CD14-positive monocyte (primary cell): ENCODE measurements at regions not wholly inside any gene's neighbourhood (a gene's known extent, or its start where the extent isn't known, plus 50 kb on each side); places are given as distances from the start of the nearest gene placed in this dataset.

Source experiments
- DNase-seq, 3 donors: peaks; one replicate each; pipeline ENCODE4 v3.0.0-alpha.2; 2011 to 2022
- H2AFZ ChIP-seq: 2 replicates; pipeline ENCODE4 v1.6.0; 2012; ENCODE audit warnings: mild to moderate bottlenecking, low read depth, low read length, inconsistent platforms; ENCODE audit not compliant: insufficient read depth, poor library complexity, severe bottlenecking
- H3K27ac ChIP-seq, 2 donors: 1 replicate in 1 of 2; 2 replicates in 1 of 2; pipeline ENCODE4 v1.5.1; 2012 to 2013; ENCODE audit warnings: low read length in 2 of 2, control low read depth in 1 of 2, inconsistent platforms in 1 of 2, low read depth in 1 of 2, mild to moderate bottlenecking in 1 of 2
- H3K27me3 ChIP-seq, 2 donors: one replicate each; pipeline versions ENCODE4 v1.6.0 to v1.6.1; 2011 to 2013; ENCODE audit warnings: low read length in 2 of 2; ENCODE audit not compliant: control insufficient read depth in 2 of 2, insufficient read depth in 2 of 2
- H3K36me3 ChIP-seq, 2 donors: replicated peaks in 1 of 2; 1 replicate in 1 of 2; 2 replicates in 1 of 2; pipeline versions ENCODE4 v1.5.1 to v1.6.1; 2012 to 2013; ENCODE audit warnings: low read length in 2 of 2, control low read depth in 1 of 2, inconsistent platforms in 1 of 2, mild to moderate bottlenecking in 1 of 2; ENCODE audit not compliant: insufficient read depth in 2 of 2, control insufficient read depth in 1 of 2
- H3K4me1 ChIP-seq, 2 donors: 1 replicate in 1 of 2; 2 replicates in 1 of 2; pipeline versions ENCODE4 v1.5.1 to v1.6.1; 2012 to 2013; ENCODE audit warnings: low read length in 2 of 2, control low read depth in 1 of 2, inconsistent platforms in 1 of 2, mild to moderate bottlenecking in 1 of 2, moderate library complexity in 1 of 2; ENCODE audit not compliant: insufficient read depth in 2 of 2, control insufficient read depth in 1 of 2
- H3K4me2 ChIP-seq: replicated peaks from 2 replicates; pipeline ENCODE3; 2012; ENCODE audit warnings: low read length, moderate library complexity, mild to moderate bottlenecking; ENCODE audit not compliant: poor library complexity, severe bottlenecking; ENCODE audit errors: extremely low read depth
- H3K4me3 ChIP-seq, 3 experiments: fragments of 200-600 bp in 1 of 3; sonication (generic) in 1 of 3; replicated peaks in 1 of 3; 1 replicate in 2 of 3; 2 replicates in 1 of 3; pipeline ENCODE4 v1.5.1; 2011 to 2013; ENCODE audit warnings: low read length in 3 of 3, mild to moderate bottlenecking in 3 of 3, control low read depth in 2 of 3, low read depth in 2 of 3, inconsistent platforms in 1 of 3, moderate library complexity in 1 of 3
- H3K79me2 ChIP-seq: 2 replicates; pipeline ENCODE4 v1.6.0; 2012; ENCODE audit warnings: mild to moderate bottlenecking, control low read depth, inconsistent platforms, low read length, moderate library complexity; ENCODE audit not compliant: insufficient read depth
- H3K9ac ChIP-seq: 2 replicates; pipeline ENCODE4 v1.6.0; 2017; ENCODE audit warnings: low read length, mild to moderate bottlenecking; ENCODE audit not compliant: insufficient read depth, poor library complexity, severe bottlenecking
- H3K9me3 ChIP-seq, 2 donors: replicated peaks in 1 of 2; 1 replicate in 1 of 2; 2 replicates in 1 of 2; pipeline versions ENCODE4 v1.5.1 to v1.6.1; 2012 to 2013; ENCODE audit warnings: low read length in 2 of 2, control low read depth in 1 of 2; ENCODE audit not compliant: control insufficient read depth in 1 of 2, insufficient read depth in 1 of 2
- H4K20me1 ChIP-seq: 2 replicates; pipeline ENCODE4 v1.6.0; 2012; ENCODE audit warnings: mild to moderate bottlenecking, low read length, control low read depth, moderate library complexity; ENCODE audit not compliant: insufficient read depth
- H3K27ac Mint-ChIP-seq, 7 donors: one replicate each; pipeline ENCODE4 v1.8.0; 2020; ENCODE audit warnings: mild to moderate bottlenecking in 7 of 7, mixed read lengths in 7 of 7, moderate library complexity in 6 of 7, inconsistent platforms in 2 of 7
- H3K27me3 Mint-ChIP-seq, 3 donors: one replicate each; pipeline ENCODE4 v1.8.0; 2021 to 2022; ENCODE audit warnings: low read depth in 3 of 3, mild to moderate bottlenecking in 3 of 3, mixed read lengths in 3 of 3, moderate library complexity in 3 of 3, inconsistent platforms in 1 of 3
- H3K36me3 Mint-ChIP-seq, 2 donors: one replicate each; pipeline ENCODE4 v1.8.0; 2020; ENCODE audit warnings: mixed read lengths in 2 of 2, inconsistent platforms in 1 of 2, mild to moderate bottlenecking in 1 of 2
- H3K4me1 Mint-ChIP-seq: one replicate; pipeline ENCODE4 v1.8.0; 2020; ENCODE audit warnings: mild to moderate bottlenecking, mixed read lengths
- H3K4me3 Mint-ChIP-seq, 2 donors: one replicate each; pipeline ENCODE4 v1.8.0; 2020; ENCODE audit warnings: mild to moderate bottlenecking in 2 of 2, mixed read lengths in 2 of 2, moderate library complexity in 1 of 2
- H3K9me3 Mint-ChIP-seq, 7 donors: one replicate each; pipeline ENCODE4 v1.8.0; 2020 to 2022; ENCODE audit warnings: mixed read lengths in 7 of 7, mild to moderate bottlenecking in 6 of 7, moderate library complexity in 6 of 7, inconsistent platforms in 2 of 7
- WGBS: methylation state at CpG from one replicate; pipeline ENCODE4 v1.1.5; 2013; ENCODE audit warnings: missing lambda C conversion rate; ENCODE audit not compliant: insufficient coverage; 5-methylcytosine and 5-hydroxymethylcytosine counted together
- intact Hi-C, 2 donors: fragments of 100-400 bp; cut with micrococcal nuclease; formaldehyde crosslinking; loops; one replicate each; pipeline versions ENCODE4 v1.15.0 to v1.15.1; 2023
- TF ChIP-seq, protein P1 (sequence below): fragments of 200-600 bp; IDR thresholded peaks from one replicate; pipeline ENCODE4 v1.8.0; 2022; ENCODE audit warnings: antibody characterized with exemption, mild to moderate bottlenecking

DNA sequence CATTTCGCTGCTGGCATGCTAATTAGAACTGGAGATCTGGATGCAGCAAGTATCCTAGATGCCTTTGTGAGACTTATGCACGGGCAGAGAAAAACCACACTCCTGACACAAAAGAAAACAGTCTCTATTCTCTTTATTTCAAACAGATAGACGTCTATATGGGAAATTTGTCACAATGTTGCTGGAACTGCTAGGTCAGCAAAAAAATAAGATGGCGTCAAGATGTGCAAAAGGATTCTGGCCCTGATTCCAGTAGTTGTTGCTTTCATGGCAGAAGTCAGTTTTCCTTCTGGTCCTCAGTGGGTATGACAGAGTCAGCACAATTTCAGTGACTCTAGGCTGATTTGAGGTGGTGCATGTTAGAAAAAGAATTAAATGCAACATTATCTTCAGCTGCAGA lies 1068.0 kb downstream of the SLITRK5 start:
- Histone ChIP-seq H3K79me2 (no peaks in the 10 kb centered on the region), H3K9me3 (peaks cover 0 to 8% of the 10 kb centered on the region in 2 donors), H2AFZ (no peak overlapping the region), H3K4me2 (no peak overlapping the region), H3K36me3 (no peaks in the 10 kb centered on the region), H3K4me1 (no peaks in the 10 kb centered on the region), H3K4me3 (no peak overlapping the region), H3K27me3 (no peaks in the 10 kb centered on the region), H3K27ac (no peak overlapping the region), H3K9ac (no peak overlapping the region), H4K20me1 (no peaks in the 10 kb centered on the region)
- WGBS: 94% methylated on average over 2 of the region's 4 CpGs
- no peaks in the 10 kb centered on the region for H3K4me1 Mint-ChIP-seq
- H3K27ac Mint-ChIP-seq: no peak overlapping the region
- no peak for DNase-seq
- intact Hi-C loops: no loop called here
- no peak overlapping the region for H3K4me3 Mint-ChIP-seq
- TF ChIP-seq, protein P1, sequence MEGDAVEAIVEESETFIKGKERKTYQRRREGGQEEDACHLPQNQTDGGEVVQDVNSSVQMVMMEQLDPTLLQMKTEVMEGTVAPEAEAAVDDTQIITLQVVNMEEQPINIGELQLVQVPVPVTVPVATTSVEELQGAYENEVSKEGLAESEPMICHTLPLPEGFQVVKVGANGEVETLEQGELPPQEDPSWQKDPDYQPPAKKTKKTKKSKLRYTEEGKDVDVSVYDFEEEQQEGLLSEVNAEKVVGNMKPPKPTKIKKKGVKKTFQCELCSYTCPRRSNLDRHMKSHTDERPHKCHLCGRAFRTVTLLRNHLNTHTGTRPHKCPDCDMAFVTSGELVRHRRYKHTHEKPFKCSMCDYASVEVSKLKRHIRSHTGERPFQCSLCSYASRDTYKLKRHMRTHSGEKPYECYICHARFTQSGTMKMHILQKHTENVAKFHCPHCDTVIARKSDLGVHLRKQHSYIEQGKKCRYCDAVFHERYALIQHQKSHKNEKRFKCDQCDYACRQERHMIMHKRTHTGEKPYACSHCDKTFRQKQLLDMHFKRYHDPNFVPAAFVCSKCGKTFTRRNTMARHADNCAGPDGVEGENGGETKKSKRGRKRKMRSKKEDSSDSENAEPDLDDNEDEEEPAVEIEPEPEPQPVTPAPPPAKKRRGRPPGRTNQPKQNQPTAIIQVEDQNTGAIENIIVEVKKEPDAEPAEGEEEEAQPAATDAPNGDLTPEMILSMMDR: no peak
- H3K36me3 Mint-ChIP-seq: no peaks in the 10 kb centered on the region
- H3K9me3 Mint-ChIP-seq: peaks cover 0 to 9% (median 2%) of the 10 kb centered on the region in 7 donors
- H3K27me3 Mint-ChIP-seq: no peaks in the 10 kb centered on the region

DNA sequence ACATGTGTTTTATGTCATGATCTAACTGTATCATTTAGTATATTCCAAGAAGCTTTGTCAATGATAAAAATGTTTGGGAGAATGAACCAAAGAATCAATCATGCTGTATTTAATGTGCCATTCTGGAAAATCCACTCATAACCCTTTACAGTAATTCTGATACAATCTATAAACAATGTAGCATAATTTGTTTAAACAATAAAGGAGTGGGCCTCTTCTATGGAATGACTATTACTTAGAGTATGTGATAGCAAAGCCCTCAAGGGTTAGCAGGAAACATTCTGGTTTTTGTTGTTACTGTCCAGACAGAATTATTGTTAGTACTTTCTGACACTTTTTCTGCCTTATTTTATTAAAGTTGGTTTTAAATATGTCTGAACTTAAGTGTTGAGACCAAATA lies 1073.1 kb downstream of the SLITRK5 start:
- no peaks in the 10 kb centered on the region for H3K79me2 ChIP-seq
- Mint-ChIP-seq H3K4me1 (no peaks in the 10 kb centered on the region), H3K36me3 (no peaks in the 10 kb centered on the region), H3K4me3 (no peak overlapping the region), H3K9me3 (peaks cover 0 to 3% (median 2%) of the 10 kb centered on the region in 7 donors), H3K27me3 (no peaks in the 10 kb centered on the region), H3K27ac (no peak overlapping the region)
- no peak overlapping the region for H3K4me3 ChIP-seq
- H4K20me1 ChIP-seq: no peaks in the 10 kb centered on the region
- TF ChIP-seq, protein P1: no peak
- no peaks in the 10 kb centered on the region for H3K4me1 ChIP-seq
- no peak overlapping the region for H3K27ac ChIP-seq
- no peak overlapping the region for H2AFZ ChIP-seq
- H3K27me3 ChIP-seq: no peaks in the 10 kb centered on the region
- DNase-seq: no peak
- no peak overlapping the region for H3K9ac ChIP-seq
- intact Hi-C loops: no loop called here
- no peaks in the 10 kb centered on the region for H3K36me3 ChIP-seq
- no peak overlapping the region for H3K4me2 ChIP-seq
- no peaks in the 10 kb centered on the region for H3K9me3 ChIP-seq
